NCI-H524 treated with DMSO at 0.1 percent for 48 hours (cell line): ENCODE measurements at regions not wholly inside any gene's neighbourhood (a gene's known extent, or its start where the extent isn't known, plus 50 kb on each side); places are given as distances from the start of the nearest gene placed in this dataset.
A peak's percentile ranks its signal among the peaks of the same experiment; 100 is the strongest.
"Not testable (repeated sequence)": the region's sequence is repeated elsewhere in the genome, so short reads cannot be mapped to it uniquely, and the experiment has no call there.

Source experiments
- DNase-seq: peaks from one replicate; lab custom pipeline; 2025; lab: John Stamatoyannopoulos, UW

- no peak for DNase-seq
Observed at GRCh38 chr22:48403521-48404403, 1423.9 kb downstream of the BRD1 start.

- no peak for DNase-seq
Observed at GRCh38 chr22:48402591-48403031, 1425.1 kb downstream of the BRD1 start.

GRCh38 chr22:48401523-48401922, 1426.2 kb downstream of the BRD1 start:
- DNase-seq: not testable (repeated sequence)

GRCh38 chr22:48398181-48398905, 1429.3 kb downstream of the BRD1 start:
- DNase-seq: no peak

GRCh38 chr22:48397531-48398180, 1430.0 kb downstream of the BRD1 start:
- no peak for DNase-seq

GRCh38 chr22:48396785-48397530, 1430.7 kb downstream of the BRD1 start:
- DNase-seq: no peak

GRCh38 chr22:48396091-48396784, 1431.4 kb downstream of the BRD1 start:
- DNase-seq: no peak

GRCh38 chr22:48395201-48395600, 1432.5 kb downstream of the BRD1 start:
- DNase-seq: peak; percentile 45

GRCh38 chr22:48394787-48395186, 1432.9 kb downstream of the BRD1 start:
- no peak for DNase-seq

- DNase-seq: no peak
Observed at GRCh38 chr22:48393885-48394284, 1433.8 kb downstream of the BRD1 start.

- DNase-seq: no peak
Observed at GRCh38 chr22:48393041-48393370, 1434.7 kb downstream of the BRD1 start.

- no peak for DNase-seq
Observed at GRCh38 chr22:48391820-48392219, 1435.9 kb downstream of the BRD1 start.

- DNase-seq: no peak
Observed at GRCh38 chr22:48391171-48391711, 1436.4 kb downstream of the BRD1 start.

- DNase-seq: no peak
Observed at GRCh38 chr22:48389916-48390315, 1437.8 kb downstream of the BRD1 start.

- DNase-seq: no peak
Observed at GRCh38 chr22:48382197-48382596, 1445.5 kb downstream of the BRD1 start.

GRCh38 chr22:48380016-48380665, 1447.5 kb downstream of the BRD1 start:
- no peak for DNase-seq

- no peak for DNase-seq
Observed at GRCh38 chr22:48379371-48379770, 1448.3 kb downstream of the BRD1 start.

GRCh38 chr22:48378673-48379072, 1449.0 kb downstream of the BRD1 start:
- no peak for DNase-seq

- DNase-seq: no peak
Observed at GRCh38 chr22:48376936-48377712, 1450.5 kb downstream of the BRD1 start.

GRCh38 chr22:48376428-48376827, 1451.2 kb downstream of the BRD1 start:
- DNase-seq: no peak
